ENCODE measurements at regions not wholly inside any gene's neighbourhood (a gene's known extent, or its start where the extent isn't known, plus 50 kb on each side); places are given as distances from the start of the nearest gene placed in this dataset.

GRCh38 chr9:110133059-110133458, 74.9 kb downstream of the C9orf152 start:
- TF ChIP-seq CTCF (conservative IDR thresholded peaks at IDR 0.05), result no peak
- no peak overlapping the region for H3K27ac ChIP-seq

- no peak overlapping the region for H3K27ac ChIP-seq
These were observed 74.2 kb downstream of the C9orf152 start for GRCh38 chr9:110133608-110134210.

GRCh38 chr9:110135846-110136245, 72.1 kb downstream of the C9orf152 start:
- no peak for TF ChIP-seq CTCF (conservative IDR thresholded peaks at IDR 0.05)
- no peak overlapping the region for H3K27ac ChIP-seq

More at GRCh38 chr9:110133608-110134210, 74.2 kb downstream of the C9orf152 start:
- no peak for TF ChIP-seq CTCF (conservative IDR thresholded peaks at IDR 0.05)

- TF ChIP-seq CTCF (conservative IDR thresholded peaks at IDR 0.05), result no peak
- no peak overlapping the region for H3K27ac ChIP-seq
These were observed 71.2 kb downstream of the C9orf152 start for GRCh38 chr9:110136802-110137201.

GRCh38 chr9:110140276-110140675, 67.7 kb downstream of the C9orf152 start:
- no peak; the same call in 1 of the 2 replicates for TF ChIP-seq CTCF (conservative IDR thresholded peaks at IDR 0.05)
- no peak overlapping the region for H3K27ac ChIP-seq

- no peak for TF ChIP-seq CTCF (conservative IDR thresholded peaks at IDR 0.05)
- H3K27ac ChIP-seq, result no peak overlapping the region
These were observed 66.6 kb downstream of the C9orf152 start for GRCh38 chr9:110141227-110141793.

- TF ChIP-seq CTCF (conservative IDR thresholded peaks at IDR 0.05), result no peak
These were observed 65.7 kb downstream of the C9orf152 start for GRCh38 chr9:110142253-110142652.

More at GRCh38 chr9:110142253-110142652, 65.7 kb downstream of the C9orf152 start:
- no peak overlapping the region for H3K27ac ChIP-seq

Measured in VCaP (cell line).